ENCODE measurements at regions not wholly inside any gene's neighbourhood (a gene's known extent, or its start where the extent isn't known, plus 50 kb on each side); places are given as distances from the start of the nearest gene placed in this dataset.

DNA sequence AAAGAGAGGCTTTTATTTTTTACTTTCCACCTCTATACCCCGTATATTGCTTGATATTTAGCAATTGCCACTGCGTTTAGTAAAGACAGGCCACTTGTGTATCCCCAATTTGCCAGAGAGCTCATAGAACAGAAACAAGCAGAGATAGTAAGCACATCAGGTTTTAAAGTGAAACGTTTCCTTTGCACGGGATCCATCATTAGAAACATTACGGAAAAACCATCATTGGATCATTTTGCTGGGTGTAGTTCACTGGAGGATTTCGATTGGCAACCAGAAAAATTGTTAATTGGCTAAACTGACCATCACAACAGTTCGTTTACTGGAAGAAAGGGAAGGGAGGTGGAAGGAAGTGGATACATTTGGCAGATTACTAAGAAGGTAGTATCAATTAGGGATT is 149.4 kb upstream of the STK32A start:
- TF ChIP-seq, protein P1, sequence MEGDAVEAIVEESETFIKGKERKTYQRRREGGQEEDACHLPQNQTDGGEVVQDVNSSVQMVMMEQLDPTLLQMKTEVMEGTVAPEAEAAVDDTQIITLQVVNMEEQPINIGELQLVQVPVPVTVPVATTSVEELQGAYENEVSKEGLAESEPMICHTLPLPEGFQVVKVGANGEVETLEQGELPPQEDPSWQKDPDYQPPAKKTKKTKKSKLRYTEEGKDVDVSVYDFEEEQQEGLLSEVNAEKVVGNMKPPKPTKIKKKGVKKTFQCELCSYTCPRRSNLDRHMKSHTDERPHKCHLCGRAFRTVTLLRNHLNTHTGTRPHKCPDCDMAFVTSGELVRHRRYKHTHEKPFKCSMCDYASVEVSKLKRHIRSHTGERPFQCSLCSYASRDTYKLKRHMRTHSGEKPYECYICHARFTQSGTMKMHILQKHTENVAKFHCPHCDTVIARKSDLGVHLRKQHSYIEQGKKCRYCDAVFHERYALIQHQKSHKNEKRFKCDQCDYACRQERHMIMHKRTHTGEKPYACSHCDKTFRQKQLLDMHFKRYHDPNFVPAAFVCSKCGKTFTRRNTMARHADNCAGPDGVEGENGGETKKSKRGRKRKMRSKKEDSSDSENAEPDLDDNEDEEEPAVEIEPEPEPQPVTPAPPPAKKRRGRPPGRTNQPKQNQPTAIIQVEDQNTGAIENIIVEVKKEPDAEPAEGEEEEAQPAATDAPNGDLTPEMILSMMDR (IDR thresholded peaks at IDR 0.05; ENCODE audit: insufficient read depth, low read depth, low read length), result no peak
- no peak for TF ChIP-seq EZH2 (IDR thresholded peaks at IDR 0.05; ENCODE audit: insufficient read depth, low read length)

All from astrocyte (in vitro differentiated cells and primary cell).